Gastrocnemius medialis (tissue), 4 donors: ENCODE measurements at regions not wholly inside any gene's neighbourhood (a gene's known extent, or its start where the extent isn't known, plus 50 kb on each side); places are given as distances from the start of the nearest gene placed in this dataset.

Source experiments
- ATAC-seq, 2 donors: fragments of 150-250 bp; one replicate each; pipeline ENCODE4 v1.9.1; 2016
- DNase-seq, 2 donors: peaks; one replicate each; pipeline ENCODE4 v3.0.0-alpha.2; 2019
- H3K27ac ChIP-seq, 4 donors: fragments of 200-600 bp; sonication (generic); 1 replicate in 1 of 4; 2 replicates in 3 of 4; pipeline ENCODE4 v1.5.1; 2016 to 2018; ENCODE audit warnings: mild to moderate bottlenecking in 2 of 4, moderate library complexity in 1 of 4
- H3K27me3 ChIP-seq, 3 donors: fragments of 200-600 bp; sonication (generic) in 2 of 3; 1 replicate in 1 of 3; 2 replicates in 2 of 3; pipeline versions ENCODE4 v1.5.1 to v1.6.0; 2016 to 2019; ENCODE audit warnings: mild to moderate bottlenecking in 1 of 3, moderate library complexity in 1 of 3
- H3K36me3 ChIP-seq, 2 donors: fragments of 200-600 bp; sonication (generic) in 1 of 2; one replicate each; pipeline ENCODE4 v1.5.1; 2017 to 2018
- H3K4me1 ChIP-seq, 2 donors: fragments of 200-600 bp; sonication (generic) in 1 of 2; one replicate each; pipeline ENCODE4 v1.5.1; 2016 to 2017; ENCODE audit warnings: mild to moderate bottlenecking in 2 of 2
- H3K4me3 ChIP-seq, 4 donors: fragments of 200-600 bp; sonication (generic) in 3 of 4; 1 replicate in 1 of 4; 2 replicates in 3 of 4; pipeline ENCODE4 v1.5.1; 2016 to 2019; ENCODE audit warnings: mild to moderate bottlenecking in 2 of 4
- H3K9me3 ChIP-seq, 3 donors: fragments of 200-600 bp; sonication (generic) in 2 of 3; 1 replicate in 1 of 3; 2 replicates in 2 of 3; pipeline ENCODE4 v1.5.1; 2016 to 2019
- CTCF ChIP-seq, 5 experiments: fragments of 450-650 bp in 3 of 5; fragments of 200-600 bp in 2 of 5; sonication (generic) in 2 of 5; IDR thresholded peaks in 4 of 5; conservative IDR thresholded peaks in 1 of 5; 1 replicate in 4 of 5; 2 replicates in 1 of 5; pipeline ENCODE4 v1.5.1; 2016 to 2019; ENCODE audit warnings: antibody characterized with exemption in 5 of 5, mild to moderate bottlenecking in 3 of 5, moderate library complexity in 3 of 5
- POLR2A ChIP-seq, 2 donors: fragments of 450-650 bp; IDR thresholded peaks; one replicate each; pipeline ENCODE4 v1.6.1; 2017; ENCODE audit warnings: antibody characterized with exemption in 2 of 2, mild to moderate bottlenecking in 2 of 2, moderate library complexity in 2 of 2
- in situ Hi-C, 4 donors: fragments of 200-750 bp; cut with MboI; loops; one replicate each; pipeline versions ENCODE4 v1.15.0 to v1.8.0; 2017; ENCODE audit warnings: low sequenced_read_pairs in 4 of 4
- intact Hi-C: fragments of 100-400 bp; cut with DNase I; formaldehyde crosslinking; loops from one replicate; pipeline ENCODE4 v1.15.1; 2023; ENCODE audit warnings: low total_unique reads

- Histone ChIP-seq H3K9me3 (no peaks in the 10 kb centered on the region), H3K4me3 (no peak overlapping the region), H3K36me3 (no peaks in the 10 kb centered on the region), H3K4me1 (no peaks in the 10 kb centered on the region), H3K27me3 (no peaks in the 10 kb centered on the region), H3K27ac (no peak overlapping the region)
- in situ Hi-C loops: no loop called here
- no peak for TF ChIP-seq POLR2A (IDR thresholded peaks at IDR 0.05)
- TF ChIP-seq CTCF (IDR thresholded peaks at IDR 0.05 in 4 of 5, conservative IDR thresholded peaks at IDR 0.05 in 1 of 5): no peak
- intact Hi-C loops: no loop called here
- ATAC-seq (no peak), DNase-seq (no peak)
These were observed 234.6 kb upstream of the FLRT2 start for GRCh38 chr14:85295318-85295717.

- in situ Hi-C loops: no loop called here
- H3K36me3 ChIP-seq: no peaks in the 10 kb centered on the region
- H3K27me3 ChIP-seq: no peaks in the 10 kb centered on the region
- intact Hi-C loops: no loop called here
- no peak overlapping the region for H3K27ac ChIP-seq
- H3K4me3 ChIP-seq: no peak overlapping the region
- TF ChIP-seq POLR2A (IDR thresholded peaks at IDR 0.05) (no peak), CTCF (IDR thresholded peaks at IDR 0.05 in 4 of 5, conservative IDR thresholded peaks at IDR 0.05 in 1 of 5) (no peak)
- no peaks in the 10 kb centered on the region for H3K4me1 ChIP-seq
- no peaks in the 10 kb centered on the region for H3K9me3 ChIP-seq
- ATAC-seq (no peak), DNase-seq (no peak)
These were observed 233.3 kb upstream of the FLRT2 start for GRCh38 chr14:85296456-85297210.

GRCh38 chr14:85300107-85300506, 229.8 kb upstream of the FLRT2 start:
- in situ Hi-C loops: no loop called here
- TF ChIP-seq POLR2A (IDR thresholded peaks at IDR 0.05) (no peak), CTCF (IDR thresholded peaks at IDR 0.05 in 4 of 5, conservative IDR thresholded peaks at IDR 0.05 in 1 of 5) (no peak)

GRCh38 chr14:85301506-85301905, 228.4 kb upstream of the FLRT2 start:
- ATAC-seq (no peak), DNase-seq (no peak)
- Histone ChIP-seq H3K4me3 (no peak overlapping the region), H3K27ac (no peak overlapping the region), H3K4me1 (no peaks in the 10 kb centered on the region), H3K27me3 (no peaks in the 10 kb centered on the region), H3K36me3 (no peaks in the 10 kb centered on the region), H3K9me3 (no peaks in the 10 kb centered on the region)
- in situ Hi-C loops: no loop called here
- intact Hi-C loops: no loop called here
- TF ChIP-seq CTCF (IDR thresholded peaks at IDR 0.05 in 4 of 5, conservative IDR thresholded peaks at IDR 0.05 in 1 of 5) (no peak), POLR2A (IDR thresholded peaks at IDR 0.05) (no peak)

More at GRCh38 chr14:85300107-85300506, 229.8 kb upstream of the FLRT2 start:
- H3K4me1 ChIP-seq: no peaks in the 10 kb centered on the region
- no peaks in the 10 kb centered on the region for H3K27me3 ChIP-seq
- no peak overlapping the region for H3K27ac ChIP-seq
- no peaks in the 10 kb centered on the region for H3K36me3 ChIP-seq
- intact Hi-C loops: no loop called here
- ATAC-seq (no peak), DNase-seq (no peak)
- no peaks in the 10 kb centered on the region for H3K9me3 ChIP-seq
- no peak overlapping the region for H3K4me3 ChIP-seq

- Histone ChIP-seq H3K9me3 (no peaks in the 10 kb centered on the region), H3K4me1 (no peaks in the 10 kb centered on the region), H3K27ac (no peak overlapping the region), H3K27me3 (no peaks in the 10 kb centered on the region), H3K4me3 (no peak overlapping the region), H3K36me3 (no peaks in the 10 kb centered on the region)
- in situ Hi-C loops: no loop called here
- ATAC-seq (no peak), DNase-seq (no peak)
- TF ChIP-seq POLR2A (IDR thresholded peaks at IDR 0.05) (no peak), CTCF (IDR thresholded peaks at IDR 0.05 in 4 of 5, conservative IDR thresholded peaks at IDR 0.05 in 1 of 5) (no peak)
- intact Hi-C loops: no loop called here
These were observed 223.9 kb upstream of the FLRT2 start for GRCh38 chr14:85306024-85306423.
